ENCODE measurements at regions not wholly inside any gene's neighbourhood (a gene's known extent, or its start where the extent isn't known, plus 50 kb on each side); places are given as distances from the start of the nearest gene placed in this dataset.

- Histone ChIP-seq H3K9me3 (no peaks in the 10 kb centered on the region), H3K4me3 (no peak overlapping the region), H3K27me3 (no peaks in the 10 kb centered on the region), H3K36me3 (no peaks in the 10 kb centered on the region)
- no peak for DNase-seq
Measured at GRCh38 chr11:127679816-127680545, 679.4 kb upstream of the KIRREL3 start.

GRCh38 chr11:127678631-127679030, 678.1 kb upstream of the KIRREL3 start:
- Histone ChIP-seq H3K9me3 (no peaks in the 10 kb centered on the region), H3K27me3 (no peaks in the 10 kb centered on the region), H3K4me3 (no peak overlapping the region), H3K36me3 (no peaks in the 10 kb centered on the region)
- no peak for DNase-seq

GRCh38 chr11:127677660-127678425, 677.3 kb upstream of the KIRREL3 start:
- no peaks in the 10 kb centered on the region for H3K27me3 ChIP-seq
- H3K36me3 ChIP-seq = no peaks in the 10 kb centered on the region

GRCh38 chr11:127675581-127675980, 675.0 kb upstream of the KIRREL3 start:
- H3K9me3 ChIP-seq = no peaks in the 10 kb centered on the region
- H3K27me3 ChIP-seq = no peaks in the 10 kb centered on the region
- DNase-seq = no peak
- H3K4me3 ChIP-seq = no peak overlapping the region
- H3K36me3 ChIP-seq = no peaks in the 10 kb centered on the region

More at GRCh38 chr11:127677660-127678425, 677.3 kb upstream of the KIRREL3 start:
- Histone ChIP-seq H3K4me3 (no peak overlapping the region), H3K9me3 (no peaks in the 10 kb centered on the region)
- no peak for DNase-seq

GRCh38 chr11:127674754-127675153, 674.2 kb upstream of the KIRREL3 start:
- no peaks in the 10 kb centered on the region for H3K9me3 ChIP-seq
- DNase-seq = no peak
- H3K4me3 ChIP-seq = no peak overlapping the region
- no peaks in the 10 kb centered on the region for H3K27me3 ChIP-seq
- no peaks in the 10 kb centered on the region for H3K36me3 ChIP-seq

- Histone ChIP-seq H3K27me3 (no peaks in the 10 kb centered on the region), H3K36me3 (no peaks in the 10 kb centered on the region), H3K9me3 (no peaks in the 10 kb centered on the region), H3K4me3 (no peak overlapping the region)
- no peak for DNase-seq
Measured at GRCh38 chr11:127670374-127671119, 670.0 kb upstream of the KIRREL3 start.

- no peaks in the 10 kb centered on the region for H3K9me3 ChIP-seq
- H3K36me3 ChIP-seq = no peaks in the 10 kb centered on the region
- no peaks in the 10 kb centered on the region for H3K27me3 ChIP-seq
- DNase-seq = peak; percentile 9
- no peak overlapping the region for H3K4me3 ChIP-seq
Measured at GRCh38 chr11:127656116-127656836, 655.7 kb upstream of the KIRREL3 start.

GRCh38 chr11:127653076-127653475, 652.5 kb upstream of the KIRREL3 start:
- Histone ChIP-seq H3K36me3 (no peaks in the 10 kb centered on the region), H3K9me3 (no peaks in the 10 kb centered on the region), H3K27me3 (no peaks in the 10 kb centered on the region), H3K4me3 (no peak overlapping the region)
- no peak for DNase-seq

- Histone ChIP-seq H3K9me3 (no peaks in the 10 kb centered on the region), H3K36me3 (no peaks in the 10 kb centered on the region)
Measured at GRCh38 chr11:127651888-127652221, 651.3 kb upstream of the KIRREL3 start.

GRCh38 chr11:127651175-127651887, 650.8 kb upstream of the KIRREL3 start:
- no peak overlapping the region for H3K4me3 ChIP-seq
- H3K9me3 ChIP-seq = no peaks in the 10 kb centered on the region
- H3K27me3 ChIP-seq = no peaks in the 10 kb centered on the region
- peak; percentile 50 for DNase-seq
- H3K36me3 ChIP-seq = no peaks in the 10 kb centered on the region

More at GRCh38 chr11:127651888-127652221, 651.3 kb upstream of the KIRREL3 start:
- H3K4me3 ChIP-seq = no peak overlapping the region
- no peak for DNase-seq
- H3K27me3 ChIP-seq = no peaks in the 10 kb centered on the region

GRCh38 chr11:127649958-127650357, 649.4 kb upstream of the KIRREL3 start:
- Histone ChIP-seq H3K27me3 (no peaks in the 10 kb centered on the region), H3K36me3 (no peaks in the 10 kb centered on the region), H3K9me3 (no peaks in the 10 kb centered on the region), H3K4me3 (no peak overlapping the region)
- DNase-seq = no peak

- H3K9me3 ChIP-seq = no peaks in the 10 kb centered on the region
- no peak for DNase-seq
Measured at GRCh38 chr11:127649071-127649470, 648.5 kb upstream of the KIRREL3 start.

GRCh38 chr11:127648583-127648982, 648.0 kb upstream of the KIRREL3 start:
- no peak for DNase-seq
- Histone ChIP-seq H3K36me3 (no peaks in the 10 kb centered on the region), H3K27me3 (no peaks in the 10 kb centered on the region), H3K9me3 (no peaks in the 10 kb centered on the region), H3K4me3 (no peak overlapping the region)

More at GRCh38 chr11:127649071-127649470, 648.5 kb upstream of the KIRREL3 start:
- H3K36me3 ChIP-seq = no peaks in the 10 kb centered on the region
- H3K27me3 ChIP-seq = no peaks in the 10 kb centered on the region
- no peak overlapping the region for H3K4me3 ChIP-seq

GRCh38 chr11:127644366-127644765, 643.8 kb upstream of the KIRREL3 start:
- Histone ChIP-seq H3K36me3 (no peaks in the 10 kb centered on the region), H3K9me3 (no peaks in the 10 kb centered on the region), H3K4me3 (no peak overlapping the region), H3K27me3 (no peaks in the 10 kb centered on the region)
- DNase-seq = no peak

- Histone ChIP-seq H3K36me3 (no peaks in the 10 kb centered on the region), H3K9me3 (no peaks in the 10 kb centered on the region), H3K27me3 (no peaks in the 10 kb centered on the region), H3K4me3 (no peak overlapping the region)
- DNase-seq = no peak
Measured at GRCh38 chr11:127643268-127644058, 642.9 kb upstream of the KIRREL3 start.

Measured in MG63 (cell line).